Upper lobe of left lung (tissue), 4 donors: ENCODE measurements at regions not wholly inside any gene's neighbourhood (a gene's known extent, or its start where the extent isn't known, plus 50 kb on each side); places are given as distances from the start of the nearest gene placed in this dataset.

Experiments used
- CTCF ChIP-seq, 6 experiments: fragments of 450-650 bp in 4 of 6; fragments of 200-600 bp in 2 of 6; sonication (generic) in 2 of 6; IDR thresholded peaks; one replicate each; pipeline ENCODE4 v1.5.1; 2016 to 2019; ENCODE audit warnings: antibody characterized with exemption in 6 of 6
- POLR2A ChIP-seq, 4 donors: fragments of 450-650 bp; IDR thresholded peaks; one replicate each; pipeline ENCODE4 v1.5.1; 2016 to 2017; ENCODE audit warnings: antibody characterized with exemption in 4 of 4, mild to moderate bottlenecking in 2 of 4

GRCh38 chr12:58529114-58529665, 391.1 kb downstream of the LRIG3 start:
- TF ChIP-seq CTCF (IDR thresholded peaks at IDR 0.05) = no peak
- no peak for TF ChIP-seq POLR2A (IDR thresholded peaks at IDR 0.05)
